ENCODE measurements at regions not wholly inside any gene's neighbourhood (a gene's known extent, or its start where the extent isn't known, plus 50 kb on each side); places are given as distances from the start of the nearest gene placed in this dataset.

DNA sequence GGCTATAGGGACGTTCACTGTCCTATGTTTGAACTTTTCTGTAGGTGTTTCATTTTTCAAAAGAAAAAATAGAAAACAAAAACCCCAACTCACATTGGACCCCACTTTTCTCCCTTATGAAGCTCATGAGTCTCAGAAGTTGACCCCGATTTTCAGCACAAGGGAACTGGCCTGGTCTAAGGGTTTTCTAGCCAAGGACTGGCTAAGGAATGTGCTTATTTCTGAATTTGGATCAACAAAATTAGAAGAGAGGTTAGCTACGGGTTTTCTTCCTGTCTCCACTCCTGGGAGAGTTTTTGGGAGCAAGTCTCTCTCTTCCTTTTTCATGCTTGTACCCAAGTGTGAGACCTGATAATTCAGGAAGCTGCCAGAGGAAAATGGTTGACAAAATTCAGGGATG is 453.2 kb downstream of the KLF12 start:
- TF ChIP-seq, protein P1, sequence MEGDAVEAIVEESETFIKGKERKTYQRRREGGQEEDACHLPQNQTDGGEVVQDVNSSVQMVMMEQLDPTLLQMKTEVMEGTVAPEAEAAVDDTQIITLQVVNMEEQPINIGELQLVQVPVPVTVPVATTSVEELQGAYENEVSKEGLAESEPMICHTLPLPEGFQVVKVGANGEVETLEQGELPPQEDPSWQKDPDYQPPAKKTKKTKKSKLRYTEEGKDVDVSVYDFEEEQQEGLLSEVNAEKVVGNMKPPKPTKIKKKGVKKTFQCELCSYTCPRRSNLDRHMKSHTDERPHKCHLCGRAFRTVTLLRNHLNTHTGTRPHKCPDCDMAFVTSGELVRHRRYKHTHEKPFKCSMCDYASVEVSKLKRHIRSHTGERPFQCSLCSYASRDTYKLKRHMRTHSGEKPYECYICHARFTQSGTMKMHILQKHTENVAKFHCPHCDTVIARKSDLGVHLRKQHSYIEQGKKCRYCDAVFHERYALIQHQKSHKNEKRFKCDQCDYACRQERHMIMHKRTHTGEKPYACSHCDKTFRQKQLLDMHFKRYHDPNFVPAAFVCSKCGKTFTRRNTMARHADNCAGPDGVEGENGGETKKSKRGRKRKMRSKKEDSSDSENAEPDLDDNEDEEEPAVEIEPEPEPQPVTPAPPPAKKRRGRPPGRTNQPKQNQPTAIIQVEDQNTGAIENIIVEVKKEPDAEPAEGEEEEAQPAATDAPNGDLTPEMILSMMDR (IDR thresholded peaks at IDR 0.05) = no peak
- TF ChIP-seq EP300 (IDR thresholded peaks at IDR 0.05) (no peak), POLR2A (IDR thresholded peaks at IDR 0.05) (no peak)
